Esophagus muscularis mucosa (tissue), 4 donors: ENCODE measurements at regions not wholly inside any gene's neighbourhood (a gene's known extent, or its start where the extent isn't known, plus 50 kb on each side); places are given as distances from the start of the nearest gene placed in this dataset.
A peak's percentile ranks its signal among the peaks of the same experiment; 100 is the strongest.

Source experiments
- DNase-seq: peaks from one replicate; pipeline ENCODE4 v3.0.0-alpha.2; 2017; ENCODE audit errors: extremely low spot score
- H3K27ac ChIP-seq, 4 donors: fragments of 200-600 bp; sonication (generic); replicated peaks in 1 of 4; 1 replicate in 3 of 4; 2 replicates in 1 of 4; pipeline ENCODE4 v1.5.1; 2016 to 2019; ENCODE audit warnings: mild to moderate bottlenecking in 1 of 4
- H3K27me3 ChIP-seq, 4 donors: fragments of 200-600 bp; sonication (generic); one replicate each; pipeline versions ENCODE4 v1.5.1 to v1.6.0; 2016 to 2019
- H3K36me3 ChIP-seq, 4 donors: fragments of 200-600 bp; sonication (generic); one replicate each; pipeline ENCODE4 v1.5.1; 2016 to 2019
- H3K4me1 ChIP-seq, 4 donors: fragments of 200-600 bp; sonication (generic); one replicate each; pipeline ENCODE4 v1.5.1; 2016 to 2019
- H3K4me3 ChIP-seq, 4 donors: fragments of 200-600 bp; sonication (generic); 1 replicate in 2 of 4; 2 replicates in 2 of 4; pipeline ENCODE4 v1.5.1; 2016 to 2019; ENCODE audit warnings: mild to moderate bottlenecking in 4 of 4, moderate library complexity in 1 of 4
- H3K9me3 ChIP-seq, 4 donors: fragments of 200-600 bp; sonication (generic); 1 replicate in 3 of 4; 2 replicates in 1 of 4; pipeline ENCODE4 v1.5.1; 2016 to 2019
- EP300 ChIP-seq: sonication (generic); formaldehyde crosslinking; IDR thresholded peaks from one replicate; pipeline ENCODE4 v1.6.1; 2017; ENCODE audit warnings: antibody characterized with exemption
- POLR2A ChIP-seq: fragments of 450-650 bp; IDR thresholded peaks from one replicate; pipeline ENCODE4 v1.6.1; 2017; ENCODE audit warnings: antibody characterized with exemption, moderate library complexity, mild to moderate bottlenecking, low read depth
- POLR2AphosphoS5 ChIP-seq, 2 donors: sonication (generic); formaldehyde crosslinking; IDR thresholded peaks; one replicate each; pipeline ENCODE4 v1.6.1; 2017; ENCODE audit warnings: antibody characterized with exemption in 2 of 2
- WGBS: methylation state at CpG from one replicate; pipeline ENCODE4 v1.1.5; 2018; 5-methylcytosine and 5-hydroxymethylcytosine counted together
- intact Hi-C: fragments of 100-400 bp; cut with DNase I; formaldehyde crosslinking; loops from one replicate; pipeline ENCODE4 v1.15.1; 2023
- small RNA-seq, 3 donors: library from RNA; depleted of rRNA; stranded (forward); fragments of <200 nt; gene quantifications; one replicate each; pipeline ENCODE3, GENCODE V24; 2016

DNA sequence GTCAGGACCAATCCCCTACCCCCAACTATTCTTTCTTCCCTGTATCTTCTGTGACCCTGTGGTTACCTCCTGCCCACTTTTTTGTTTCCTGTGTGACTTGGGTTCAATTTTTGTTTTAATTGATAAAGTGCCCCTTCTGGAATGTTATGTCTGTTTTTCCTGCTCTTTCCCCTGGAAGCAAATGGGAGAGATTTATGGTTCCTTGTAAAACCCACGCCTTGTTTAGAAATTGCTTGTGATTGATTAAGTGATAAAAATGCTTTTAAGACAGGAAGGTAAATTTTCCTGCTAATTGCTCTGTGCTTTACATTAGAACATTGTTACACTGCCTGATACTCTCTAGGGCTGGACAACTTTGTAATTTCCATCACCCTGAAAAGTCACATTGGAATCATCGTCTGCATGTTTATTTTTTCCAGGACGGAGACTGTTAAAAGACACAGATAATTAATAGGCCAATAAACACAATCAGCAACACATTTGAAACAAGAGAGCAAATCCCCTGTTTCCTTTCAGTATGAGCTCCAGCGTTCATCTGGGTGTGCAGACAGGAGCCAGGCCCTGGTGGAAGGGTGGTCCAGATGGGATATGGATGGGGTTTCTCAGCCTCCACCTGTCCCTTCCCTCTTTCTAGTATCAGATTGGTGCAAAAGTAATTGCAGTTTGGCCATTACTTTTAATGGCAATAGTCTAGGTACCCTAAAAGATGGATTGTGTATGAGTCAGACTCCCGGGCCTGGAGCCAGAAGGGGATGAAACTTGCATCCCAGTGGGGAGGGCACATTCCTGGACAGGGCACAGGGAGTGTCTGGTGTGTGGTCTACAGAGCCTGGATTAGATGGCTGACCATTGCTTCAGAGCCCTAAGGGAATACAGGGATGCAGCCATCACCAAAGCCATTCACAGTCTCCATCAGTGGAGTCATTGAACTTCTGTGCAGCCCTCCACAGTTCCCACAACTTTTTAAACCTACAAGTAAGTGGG lies 58.1 kb upstream of the AGBL1 start:
- Histone ChIP-seq H3K27me3 (no peaks in the 10 kb centered on the region), H3K4me1 (peaks cover 0 to 13% (median 10%) of the 10 kb centered on the region in 4 donors), H3K4me3 (no peak overlapping the region), H3K9me3 (no peaks in the 10 kb centered on the region), H3K27ac (no peak overlapping the region), H3K36me3 (no peaks in the 10 kb centered on the region)
- intact Hi-C loops = no loop called here
- 29% methylated on average over 5 of the region's 5 CpGs for WGBS
- DNase-seq = no peak
- TF ChIP-seq POLR2AphosphoS5 (IDR thresholded peaks at IDR 0.05) (peak in 1 of 2 donors; percentile 36), EP300 (no peak)

DNA sequence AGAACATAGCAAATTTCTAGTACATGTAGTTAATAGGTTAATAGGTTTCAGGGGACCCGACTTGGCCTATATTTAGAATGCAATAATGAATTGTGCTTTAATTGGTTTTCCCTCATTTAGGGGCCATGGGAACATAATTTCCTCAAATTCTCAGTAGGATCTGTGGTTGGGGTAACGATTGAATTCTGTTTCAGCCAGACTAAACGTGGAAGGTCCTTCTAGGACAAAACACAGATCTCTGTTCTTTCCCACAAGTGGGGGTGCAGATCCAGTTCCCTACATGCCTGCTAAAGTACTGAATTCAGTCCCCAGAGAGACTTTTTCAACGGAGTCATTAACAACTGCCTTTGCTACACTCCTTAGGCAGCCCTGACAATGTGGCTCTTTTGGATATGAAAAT lies 50.7 kb upstream of the AGBL1 start:
- H3K4me3 ChIP-seq = no peak overlapping the region
- DNase-seq = no peak
- H3K27ac ChIP-seq = no peak overlapping the region
- H3K27me3 ChIP-seq = no peaks in the 10 kb centered on the region
- 71% methylated on average over 4 of the region's 4 CpGs for WGBS
- no peaks in the 10 kb centered on the region for H3K36me3 ChIP-seq
- no peak for TF ChIP-seq EP300
- no peak for TF ChIP-seq POLR2A
- intact Hi-C loops = no loop called here
- H3K9me3 ChIP-seq = no peaks in the 10 kb centered on the region
- H3K4me1 ChIP-seq = no peaks in the 10 kb centered on the region

Small RNA genes in the stretch of these regions (small RNA-seq; reads per million reads assigned to genes)
- gene AC104229.1 = 0 reads per million in 3 donors
